ENCODE measurements at regions not wholly inside any gene's neighbourhood (a gene's known extent, or its start where the extent isn't known, plus 50 kb on each side); places are given as distances from the start of the nearest gene placed in this dataset.
A peak's percentile ranks its signal among the peaks of the same experiment; 100 is the strongest.

- H3K18ac ChIP-seq (ENCODE audit: insufficient read length, low read depth, low read length): peak overlapping the region; percentile 67
- H3K79me2 ChIP-seq (ENCODE audit: insufficient read depth, low read length): no peaks in the 10 kb centered on the region
- peak; percentile 35 for DNase-seq
- peak; percentile 38; the same call in 1 of the 3 replicates for TF ChIP-seq CTCF (conservative IDR thresholded peaks at IDR 0.05)
- H3T11ph ChIP-seq (ENCODE audit: low read length): no peak overlapping the region
- H3K23me2 ChIP-seq (ENCODE audit: insufficient read length, low read depth, low read length, poor library complexity, severe bottlenecking): no peaks in the 10 kb centered on the region
- H3K56ac ChIP-seq (ENCODE audit: insufficient read length, low read depth, low read length): no peak overlapping the region
- Mint-ChIP-seq H3K9me3 (peaks cover 0 to 6% of the 10 kb centered on the region in 2 experiments; a peak in 2 of 5 replicates), H3K4me1 (peaks cover 52% of the 10 kb centered on the region in 2 experiments), H3K4me3 (peak overlapping the region; percentile 2 to 16; a peak in 3 of 5 replicates), H3K27me3 (ENCODE audit: low read depth) (peaks cover 70% of the 10 kb centered on the region), H3K27ac (peak overlapping the region; percentile 92 to 98 (median 94)), H3K36me3 (ENCODE audit: insufficient read depth in 1 of 3, low read depth in 3 of 3) (peaks cover 0 to 12% (median 0%) of the 10 kb centered on the region in 3 experiments; a peak in 2 of 7 replicates)
- H3K4ac ChIP-seq (ENCODE audit: low read depth, low read length): no peak overlapping the region
- H3K4me2 ChIP-seq (ENCODE audit: insufficient read depth, insufficient read length, low read length): peak overlapping the region; percentile 28
- H2BK120ac ChIP-seq (ENCODE audit: low read depth, low read length, poor library complexity, severe bottlenecking): no peak overlapping the region
- no peak overlapping the region for H3K14ac ChIP-seq (ENCODE audit: insufficient read depth, low read length)
- no peak overlapping the region for H2AFZ ChIP-seq (ENCODE audit: low read length)
- no peaks in the 10 kb centered on the region for H4K20me1 ChIP-seq (ENCODE audit: control insufficient read depth, insufficient read depth, insufficient read length)
- no peak overlapping the region for H4K91ac ChIP-seq (ENCODE audit: insufficient read length, low read depth, low read length)
- no CpG with 5 or more reads among the region's 3 CpGs for WGBS (ENCODE audit: extremely low coverage, insufficient read length, low lambda C conversion rate)
- H3K27me3 ChIP-seq (ENCODE audit: insufficient read depth, low read length): peaks cover 20% of the 10 kb centered on the region; the same call in 1 of the 2 replicates
- no peaks in the 10 kb centered on the region for H3K9me3 ChIP-seq (ENCODE audit: control insufficient read depth, low read depth, low read length)
- H2AK5ac ChIP-seq (ENCODE audit: insufficient read length, low read length): no peak overlapping the region
- H3K79me1 ChIP-seq (ENCODE audit: insufficient read depth, low read depth, low read length, poor library complexity, severe bottlenecking): no peaks in the 10 kb centered on the region
- H2BK15ac ChIP-seq (ENCODE audit: low read depth, low read length): no peak overlapping the region
- H2BK20ac ChIP-seq (ENCODE audit: low read depth, low read length, poor library complexity, severe bottlenecking): no peak overlapping the region
- no peak overlapping the region for H2BK5ac ChIP-seq (ENCODE audit: insufficient read length, low read length)
- H3K27ac ChIP-seq (ENCODE audit: insufficient read length, low read depth, low read length): peak overlapping the region; percentile 3
- no peak overlapping the region for H2BK12ac ChIP-seq (ENCODE audit: insufficient read length, low read depth, low read length)
- H3K9ac ChIP-seq (ENCODE audit: extremely low read depth, insufficient read length, low read length): no peak overlapping the region
- H3K4me1 ChIP-seq (ENCODE audit: insufficient read depth, low read length): peaks cover 7% of the 10 kb centered on the region
- no peak overlapping the region for H4K8ac ChIP-seq (replicated peaks; ENCODE audit: insufficient read length, low read depth, low read length)
- peak overlapping the region; percentile 73 for H4K5ac ChIP-seq (ENCODE audit: insufficient read length, low read depth, low read length)
- no peak overlapping the region for H3K23ac ChIP-seq (ENCODE audit: insufficient read length, low read depth, low read length)
Measured at GRCh38 chr13:53342623-53343360, 314.2 kb downstream of the OLFM4 start.

All from H9 (cell line).